Mammary epithelial cell (primary cell): ENCODE measurements at regions not wholly inside any gene's neighbourhood (a gene's known extent, or its start where the extent isn't known, plus 50 kb on each side); places are given as distances from the start of the nearest gene placed in this dataset.

Experiments
- EZH2 ChIP-seq: IDR thresholded peaks from 2 replicates; pipeline ENCODE4 v1.6.1; 2012; ENCODE audit warnings: low read length, inconsistent platforms, borderline replicate concordance
- TF ChIP-seq, protein P1 (sequence below), 2 donors: IDR thresholded peaks in 1 of 2; conservative IDR thresholded peaks in 1 of 2; 2 replicates each; pipeline ENCODE4 v1.5.1; 2011 to 2012; ENCODE audit warnings: inconsistent platforms in 2 of 2, low read length in 2 of 2, mild to moderate bottlenecking in 2 of 2, control low read depth in 1 of 2, low read depth in 1 of 2; ENCODE audit not compliant: insufficient read depth in 1 of 2; ENCODE audit errors: extremely low read depth in 1 of 2

DNA sequence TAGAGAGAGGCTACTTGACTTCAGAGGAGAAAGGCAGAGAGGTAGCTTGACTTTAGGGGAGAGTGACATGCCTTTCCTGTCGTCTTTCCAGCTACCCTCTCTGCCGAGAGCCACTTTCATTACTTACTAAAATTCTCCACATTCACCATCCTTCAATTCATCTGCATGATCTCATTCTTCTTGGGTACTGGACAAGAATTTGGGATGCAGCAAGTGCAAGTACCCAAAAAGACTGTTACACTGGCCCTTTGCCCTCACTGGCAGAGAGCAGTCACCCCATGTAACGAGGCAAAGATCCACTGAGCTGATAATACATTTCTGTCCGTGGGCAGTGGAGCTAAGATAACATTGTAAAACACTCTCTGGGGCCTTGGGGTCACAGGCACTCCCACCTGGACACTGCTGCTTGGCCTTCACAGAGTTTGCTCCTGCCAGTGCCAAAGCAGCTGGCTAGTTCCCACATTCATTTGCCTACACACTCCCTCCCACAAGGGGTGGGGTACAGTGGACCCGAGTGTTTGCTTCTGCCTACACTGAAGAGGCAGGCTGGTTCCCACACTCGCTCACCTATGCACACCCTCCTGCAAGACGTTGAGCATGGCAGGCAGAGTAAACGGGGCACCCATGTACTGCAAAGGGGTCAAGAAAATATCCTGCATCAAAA, 1276.9 kb upstream of the PCDH9 start:
- TF ChIP-seq, protein P1, sequence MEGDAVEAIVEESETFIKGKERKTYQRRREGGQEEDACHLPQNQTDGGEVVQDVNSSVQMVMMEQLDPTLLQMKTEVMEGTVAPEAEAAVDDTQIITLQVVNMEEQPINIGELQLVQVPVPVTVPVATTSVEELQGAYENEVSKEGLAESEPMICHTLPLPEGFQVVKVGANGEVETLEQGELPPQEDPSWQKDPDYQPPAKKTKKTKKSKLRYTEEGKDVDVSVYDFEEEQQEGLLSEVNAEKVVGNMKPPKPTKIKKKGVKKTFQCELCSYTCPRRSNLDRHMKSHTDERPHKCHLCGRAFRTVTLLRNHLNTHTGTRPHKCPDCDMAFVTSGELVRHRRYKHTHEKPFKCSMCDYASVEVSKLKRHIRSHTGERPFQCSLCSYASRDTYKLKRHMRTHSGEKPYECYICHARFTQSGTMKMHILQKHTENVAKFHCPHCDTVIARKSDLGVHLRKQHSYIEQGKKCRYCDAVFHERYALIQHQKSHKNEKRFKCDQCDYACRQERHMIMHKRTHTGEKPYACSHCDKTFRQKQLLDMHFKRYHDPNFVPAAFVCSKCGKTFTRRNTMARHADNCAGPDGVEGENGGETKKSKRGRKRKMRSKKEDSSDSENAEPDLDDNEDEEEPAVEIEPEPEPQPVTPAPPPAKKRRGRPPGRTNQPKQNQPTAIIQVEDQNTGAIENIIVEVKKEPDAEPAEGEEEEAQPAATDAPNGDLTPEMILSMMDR (conservative IDR thresholded peaks at IDR 0.05 in 1 of 2, IDR thresholded peaks at IDR 0.05 in 1 of 2; ENCODE audit: extremely low read depth in 1 of 2, insufficient read depth in 1 of 2, low read depth in 1 of 2, low read length in 2 of 2), result no peak
- no peak for TF ChIP-seq EZH2
